NCI-H748 (cell line): ENCODE measurements at regions not wholly inside any gene's neighbourhood (a gene's known extent, or its start where the extent isn't known, plus 50 kb on each side); places are given as distances from the start of the nearest gene placed in this dataset.

Experiments used
- DNase-seq: peaks from one replicate; lab custom pipeline; 2025; ENCODE audit not compliant: unreplicated experiment; lab: John Stamatoyannopoulos, UW

GRCh38 chr9:75609401-75609800 lies 281.1 kb upstream of the PCSK5 start:
- no peak for DNase-seq

- DNase-seq = no peak
Observed at GRCh38 chr9:75610246-75610645, 280.2 kb upstream of the PCSK5 start.

GRCh38 chr9:75612205-75612604 lies 278.3 kb upstream of the PCSK5 start:
- no peak for DNase-seq

GRCh38 chr9:75612754-75613153 lies 277.7 kb upstream of the PCSK5 start:
- DNase-seq = no peak

- DNase-seq = peak; percentile 92
Observed at GRCh38 chr9:75615284-75615683, 275.2 kb upstream of the PCSK5 start.

- no peak for DNase-seq
Observed at GRCh38 chr9:75616052-75616451, 274.4 kb upstream of the PCSK5 start.

- DNase-seq = no peak
Observed at GRCh38 chr9:75616841-75617566, 273.5 kb upstream of the PCSK5 start.

- DNase-seq = no peak
Observed at GRCh38 chr9:75623462-75623861, 267.0 kb upstream of the PCSK5 start.

GRCh38 chr9:75624998-75625397 lies 265.5 kb upstream of the PCSK5 start:
- no peak for DNase-seq

- DNase-seq = no peak
Observed at GRCh38 chr9:75626860-75627259, 263.6 kb upstream of the PCSK5 start.

- DNase-seq = no peak
Observed at GRCh38 chr9:75628952-75629351, 261.5 kb upstream of the PCSK5 start.

GRCh38 chr9:75633451-75634057 lies 256.9 kb upstream of the PCSK5 start:
- no peak for DNase-seq

GRCh38 chr9:75636427-75637045 lies 253.9 kb upstream of the PCSK5 start:
- DNase-seq = no peak

GRCh38 chr9:75639971-75640610 lies 250.4 kb upstream of the PCSK5 start:
- DNase-seq = no peak

GRCh38 chr9:75642522-75642921 lies 248.0 kb upstream of the PCSK5 start:
- DNase-seq = no peak

GRCh38 chr9:75644649-75645048 lies 245.8 kb upstream of the PCSK5 start:
- DNase-seq = peak; percentile 25

GRCh38 chr9:75648034-75648433 lies 242.4 kb upstream of the PCSK5 start:
- no peak for DNase-seq

GRCh38 chr9:75649060-75649459 lies 241.4 kb upstream of the PCSK5 start:
- no peak for DNase-seq

GRCh38 chr9:75651709-75652108 lies 238.8 kb upstream of the PCSK5 start:
- DNase-seq = no peak

- no peak for DNase-seq
Observed at GRCh38 chr9:75653335-75653734, 237.1 kb upstream of the PCSK5 start.

GRCh38 chr9:75653750-75654149 lies 236.7 kb upstream of the PCSK5 start:
- DNase-seq = no peak

- no peak for DNase-seq
Observed at GRCh38 chr9:75657015-75657414, 233.5 kb upstream of the PCSK5 start.
